ENCODE measurements at regions not wholly inside any gene's neighbourhood (a gene's known extent, or its start where the extent isn't known, plus 50 kb on each side); places are given as distances from the start of the nearest gene placed in this dataset.

GRCh38 chr2:228652366-228652765 lies 470.9 kb upstream of the SPHKAP start:
- DNase-seq (ENCODE audit: low spot score) = no peak

DNA sequence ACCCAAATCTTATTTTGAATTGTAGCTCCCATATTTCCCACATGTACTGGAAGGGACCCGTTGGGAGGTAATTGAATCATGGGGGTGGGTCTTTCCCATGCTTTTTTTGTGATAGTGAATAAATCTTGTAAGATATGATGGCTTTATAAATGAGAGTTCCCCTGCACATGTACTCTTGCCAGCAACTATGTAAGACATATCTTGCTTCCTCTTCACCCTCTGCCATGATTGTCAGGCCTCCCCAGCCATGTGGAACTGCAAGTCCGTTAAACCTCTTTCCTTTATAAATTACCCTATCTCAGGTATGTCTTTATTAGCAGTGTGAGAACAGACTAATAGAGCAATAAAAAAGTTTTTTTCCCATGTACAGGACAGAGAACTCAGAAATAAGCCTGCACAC lies 468.4 kb upstream of the SPHKAP start:
- no peak for DNase-seq (ENCODE audit: low spot score)

DNA sequence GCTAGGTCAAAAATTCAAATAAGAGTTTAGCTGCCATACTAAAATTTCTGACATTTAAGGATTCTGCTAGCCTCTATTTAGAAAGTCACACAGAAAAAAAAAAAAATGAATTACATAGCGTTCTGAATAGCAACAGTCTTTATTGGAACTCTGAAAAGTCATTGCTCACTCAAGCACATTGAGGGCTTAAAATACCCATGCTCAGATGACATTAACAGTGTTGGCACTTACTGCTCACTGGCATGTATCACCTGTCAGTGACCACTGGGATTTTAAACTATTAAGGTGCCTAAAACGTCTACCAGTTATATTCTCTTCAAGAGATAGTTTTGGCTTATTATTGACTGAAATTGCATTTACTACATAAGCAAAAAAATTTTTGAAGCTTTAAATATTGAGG lies 468.0 kb upstream of the SPHKAP start:
- DNase-seq (ENCODE audit: low spot score) = no peak

- no peak for DNase-seq (ENCODE audit: low spot score)
These were observed 467.1 kb upstream of the SPHKAP start for GRCh38 chr2:228648541-228648940.

DNA sequence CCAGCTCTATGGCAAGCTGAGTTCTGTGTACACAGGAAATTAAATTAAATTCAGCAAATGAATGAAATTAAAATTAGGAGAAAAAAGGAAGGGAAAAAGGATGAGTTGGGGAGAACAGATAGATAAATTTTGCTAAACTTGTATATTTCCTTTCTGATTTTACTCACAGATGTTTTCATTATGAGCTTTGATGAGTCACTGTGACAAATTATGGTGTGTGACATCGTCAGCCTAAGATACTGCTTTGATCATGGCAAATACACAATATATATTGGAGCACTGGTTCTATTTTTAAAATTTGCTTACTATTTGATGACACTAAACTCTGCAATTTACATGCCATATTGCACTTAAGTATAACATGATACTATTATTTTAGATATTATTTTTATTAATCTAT lies 464.6 kb upstream of the SPHKAP start:
- no peak for DNase-seq (ENCODE audit: low spot score)

- DNase-seq (ENCODE audit: low spot score) = no peak
These were observed 462.7 kb upstream of the SPHKAP start for GRCh38 chr2:228644199-228644598.

- DNase-seq (ENCODE audit: low spot score) = no peak
These were observed 461.4 kb upstream of the SPHKAP start for GRCh38 chr2:228642861-228643260.

DNA sequence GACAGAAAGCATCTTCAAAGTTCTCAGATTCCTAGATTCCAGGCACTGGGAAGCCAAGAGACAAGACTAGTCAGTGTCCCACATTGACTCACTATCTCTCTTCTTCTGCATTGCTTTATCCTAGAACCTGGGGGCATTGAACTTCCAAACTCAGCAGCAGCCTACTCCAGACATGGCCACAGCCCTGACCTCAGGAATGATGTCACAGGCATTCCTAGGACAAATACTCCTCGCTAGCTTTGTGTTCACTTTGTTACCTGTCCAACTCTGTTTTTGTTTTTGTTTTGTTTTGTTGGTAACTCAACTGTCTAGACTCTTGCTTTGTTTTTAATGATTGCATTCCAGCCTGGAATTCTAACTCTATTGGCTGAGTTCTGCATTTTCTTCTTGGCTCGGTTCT lies 449.3 kb upstream of the SPHKAP start:
- no peak for DNase-seq (ENCODE audit: low spot score)

DNA sequence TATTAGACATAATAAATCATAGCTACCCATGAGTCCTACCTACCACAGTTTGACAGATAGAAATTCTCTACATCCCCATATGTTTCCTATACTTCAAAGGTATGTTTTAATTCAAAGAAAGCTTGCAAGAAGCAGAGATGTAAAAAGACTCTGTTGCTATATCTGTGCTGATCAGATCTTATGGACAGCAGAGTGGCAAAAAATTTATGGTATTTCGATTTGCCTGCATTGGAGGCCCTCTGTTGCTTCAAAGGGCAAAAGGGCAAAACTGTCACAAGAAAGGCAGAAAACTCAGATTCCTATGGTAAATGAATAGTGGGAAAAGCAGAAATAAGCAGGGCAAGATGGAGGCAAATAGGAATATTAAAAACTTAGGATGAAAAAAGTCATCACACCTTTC lies 447.8 kb upstream of the SPHKAP start:
- DNase-seq (ENCODE audit: low spot score) = no peak

- no peak for DNase-seq (ENCODE audit: low spot score)
These were observed 447.2 kb upstream of the SPHKAP start for GRCh38 chr2:228628682-228629081.

DNA sequence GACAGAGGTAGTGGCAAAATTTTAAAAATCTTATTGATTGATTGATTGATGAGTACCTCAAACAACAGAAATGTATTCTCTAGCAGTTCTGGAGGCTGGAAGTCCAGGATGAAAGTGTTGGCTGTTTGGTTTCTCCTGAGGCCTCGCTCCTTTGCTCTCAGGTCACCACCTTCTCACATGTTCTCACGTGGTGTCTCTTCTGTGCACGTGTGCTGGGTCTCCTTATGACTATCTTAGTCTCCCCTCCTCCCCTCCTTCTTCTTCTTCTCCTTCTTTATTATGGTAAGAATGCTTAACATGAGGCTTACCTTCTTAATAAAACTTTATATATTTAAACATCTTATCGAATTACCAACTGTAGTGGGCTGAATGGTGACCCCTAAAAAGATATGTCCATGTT lies 446.0 kb upstream of the SPHKAP start:
- DNase-seq (ENCODE audit: low spot score) = no peak

DNA sequence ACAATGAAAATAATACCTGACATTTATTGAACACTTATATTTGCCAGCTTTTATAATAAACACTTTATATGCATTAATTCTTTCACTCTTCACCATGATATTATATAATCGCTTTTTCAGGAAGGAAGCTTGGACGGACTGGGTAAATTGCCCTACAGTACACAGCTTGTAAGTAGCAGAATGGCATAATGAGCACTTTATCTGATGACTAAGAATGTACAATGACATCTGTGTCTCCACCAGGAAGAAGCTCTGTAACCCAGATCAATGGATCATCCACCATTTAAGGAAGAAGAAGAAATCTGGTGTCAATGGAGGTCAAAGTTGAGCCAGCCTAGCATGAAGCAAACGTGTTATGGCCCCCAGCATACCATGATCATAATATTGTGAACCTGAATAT lies 444.0 kb upstream of the SPHKAP start:
- no peak for DNase-seq (ENCODE audit: low spot score)

- DNase-seq (ENCODE audit: low spot score) = no peak
These were observed 443.2 kb upstream of the SPHKAP start for GRCh38 chr2:228624733-228625132.

DNA sequence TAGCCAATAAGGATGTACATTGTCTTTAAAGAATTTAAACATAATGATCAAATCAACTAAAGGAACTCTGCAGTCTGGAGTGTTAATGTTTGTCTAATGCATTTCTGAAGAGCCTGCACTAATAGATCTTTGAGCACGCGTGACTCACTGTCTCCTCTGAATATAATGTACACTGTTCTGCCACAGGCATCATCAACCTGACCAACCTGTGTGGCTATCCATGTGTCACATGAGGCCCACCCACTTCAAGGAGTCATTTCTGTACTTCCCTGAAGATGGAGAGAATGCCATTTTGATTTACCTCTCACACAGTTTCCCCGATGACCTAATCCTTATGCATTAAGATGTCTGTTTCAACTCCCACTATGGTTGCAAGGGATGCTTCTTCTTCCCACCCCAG lies 434.0 kb upstream of the SPHKAP start:
- DNase-seq (ENCODE audit: low spot score) = no peak

DNA sequence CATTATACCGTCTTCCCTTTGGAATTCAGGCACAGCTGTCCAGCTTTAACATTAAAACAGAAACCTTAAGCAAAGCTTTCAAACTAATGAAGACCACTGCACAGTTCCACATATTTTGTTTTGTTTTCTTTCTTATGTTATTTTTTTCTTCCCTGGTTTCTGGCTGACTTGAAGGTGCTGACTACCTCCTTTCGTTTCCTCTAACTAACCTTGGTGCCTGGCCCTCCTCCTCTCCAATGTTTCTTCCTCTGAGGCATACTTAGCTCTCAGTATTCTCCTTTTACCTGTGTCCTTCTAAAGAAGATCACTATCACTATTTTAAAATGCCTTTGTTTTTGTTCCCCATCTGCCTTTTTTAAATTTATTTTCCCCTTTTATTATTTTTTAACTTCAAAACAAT lies 433.3 kb upstream of the SPHKAP start:
- no peak for DNase-seq (ENCODE audit: low spot score)

DNA sequence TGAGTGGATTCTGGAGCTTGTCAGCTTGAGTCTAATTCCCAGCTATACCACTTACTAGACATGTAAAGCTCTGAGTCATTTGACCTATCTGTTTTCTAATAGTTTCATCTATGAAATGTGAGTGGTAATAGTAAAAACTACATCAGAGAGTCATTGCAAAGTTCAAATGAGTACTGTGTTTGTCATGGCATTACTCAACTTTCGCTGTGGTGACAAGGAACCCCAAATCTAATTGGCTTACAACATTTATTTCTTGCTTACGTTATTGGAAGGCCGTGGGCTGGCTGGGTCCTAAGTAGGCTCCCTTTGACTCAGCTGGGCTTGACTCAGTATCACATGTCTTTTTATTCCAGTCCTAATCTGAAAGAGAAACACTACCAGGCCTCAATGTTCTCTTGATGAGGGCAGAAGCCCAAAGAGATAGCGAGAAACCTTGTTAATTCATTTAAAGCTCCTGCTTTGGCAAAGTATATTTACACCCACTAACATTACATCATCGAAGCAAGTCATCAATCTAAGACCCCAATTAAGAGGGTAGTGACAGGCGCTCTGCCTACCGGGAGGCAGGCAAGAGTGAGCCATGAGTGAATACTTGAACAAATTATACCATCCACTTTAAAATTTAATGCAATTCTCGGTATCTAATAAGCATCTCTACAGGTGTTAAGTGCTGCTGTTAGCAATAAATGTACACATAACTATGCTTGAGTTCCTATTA lies 431.8 kb upstream of the SPHKAP start:
- DNase-seq (ENCODE audit: low spot score) = no peak

DNA sequence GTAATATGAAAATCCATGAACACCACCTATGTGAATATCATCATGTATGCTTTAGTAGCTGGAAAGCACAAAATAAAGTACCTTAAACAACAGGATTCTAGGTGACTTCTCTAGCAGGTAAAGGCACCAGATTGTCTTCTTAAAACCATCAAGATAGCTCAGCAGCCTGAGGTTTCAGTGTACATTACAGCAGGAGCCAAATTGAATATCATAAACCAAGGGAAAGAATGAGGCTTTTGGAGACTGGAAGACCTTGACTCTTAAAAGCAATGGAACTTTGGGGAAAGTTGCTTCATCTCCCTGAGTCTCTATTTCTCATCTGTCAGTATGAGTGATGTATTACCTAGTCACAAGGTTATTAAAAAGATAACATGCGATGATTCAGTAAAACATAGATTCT lies 429.7 kb upstream of the SPHKAP start:
- DNase-seq (ENCODE audit: low spot score) = no peak

DNA sequence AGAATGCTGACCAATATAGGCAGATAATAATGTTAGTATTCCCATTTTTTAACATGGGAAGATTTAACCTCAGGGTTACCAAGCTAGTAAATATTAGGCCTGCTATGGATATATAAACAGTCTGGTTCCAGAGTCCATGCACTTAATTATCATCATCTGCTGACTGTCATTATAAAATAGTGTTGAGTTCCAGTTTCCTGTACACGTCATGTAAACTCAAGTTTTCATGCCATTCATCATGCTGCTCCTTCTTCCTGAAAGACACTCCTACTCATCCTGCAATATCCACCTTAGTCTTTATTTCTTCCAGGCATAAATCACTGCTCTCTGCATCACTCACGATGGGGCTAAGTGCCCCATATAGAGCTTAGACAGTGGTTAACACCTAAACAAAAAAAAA lies 420.8 kb upstream of the SPHKAP start:
- DNase-seq (ENCODE audit: low spot score) = no peak

- no peak for DNase-seq (ENCODE audit: low spot score)
These were observed 418.8 kb upstream of the SPHKAP start for GRCh38 chr2:228600265-228600664.

GRCh38 chr2:228599781-228600180 lies 418.3 kb upstream of the SPHKAP start:
- peak; percentile 58 for DNase-seq (ENCODE audit: low spot score)

GRCh38 chr2:228599297-228599696 lies 417.8 kb upstream of the SPHKAP start:
- no peak for DNase-seq (ENCODE audit: low spot score)

GRCh38 chr2:228597032-228597431 lies 415.5 kb upstream of the SPHKAP start:
- no peak for DNase-seq (ENCODE audit: low spot score)

DNA sequence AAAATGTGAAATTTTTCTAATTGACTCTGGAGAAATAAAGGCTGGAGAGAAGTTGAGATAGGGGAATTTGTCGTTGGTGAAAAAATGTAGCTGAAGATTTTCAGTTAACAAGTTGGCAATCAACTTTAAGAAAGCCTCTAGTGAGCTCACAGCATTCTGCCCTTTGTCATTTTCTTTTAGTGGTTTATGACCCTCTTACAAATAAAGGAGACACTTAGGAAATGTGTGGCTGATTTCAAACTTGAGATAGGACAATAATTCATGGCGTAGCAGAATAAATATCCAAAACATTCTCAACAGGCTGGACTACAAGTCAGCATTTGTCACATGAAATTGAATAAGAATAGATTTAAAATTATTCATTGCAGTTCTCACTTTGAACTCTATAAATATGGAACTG lies 412.5 kb upstream of the SPHKAP start:
- DNase-seq (ENCODE audit: low spot score) = no peak

GRCh38 chr2:228592925-228593324 lies 411.4 kb upstream of the SPHKAP start:
- DNase-seq (ENCODE audit: low spot score) = no peak

DNA sequence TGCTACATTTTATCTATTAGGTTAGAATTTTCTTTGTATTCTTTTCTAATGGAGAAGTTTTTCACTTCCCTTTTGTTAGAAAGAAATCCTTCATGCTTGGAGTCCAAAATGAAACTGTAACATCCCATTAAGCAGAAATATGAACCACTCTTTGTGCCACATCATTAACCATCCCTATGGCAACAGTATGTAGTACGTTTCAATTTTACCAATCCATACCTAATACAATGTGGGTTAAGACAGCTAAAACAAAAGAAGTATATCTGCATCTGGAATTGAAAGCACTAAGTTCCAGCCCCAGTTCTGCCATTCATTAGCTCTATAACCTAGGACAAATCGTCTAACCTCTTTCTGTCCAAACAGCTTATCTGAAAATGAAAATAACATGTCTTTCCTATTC lies 409.2 kb upstream of the SPHKAP start:
- no peak for DNase-seq (ENCODE audit: low spot score)
